ENCODE measurements at regions not wholly inside any gene's neighbourhood (a gene's known extent, or its start where the extent isn't known, plus 50 kb on each side); places are given as distances from the start of the nearest gene placed in this dataset.

DNA sequence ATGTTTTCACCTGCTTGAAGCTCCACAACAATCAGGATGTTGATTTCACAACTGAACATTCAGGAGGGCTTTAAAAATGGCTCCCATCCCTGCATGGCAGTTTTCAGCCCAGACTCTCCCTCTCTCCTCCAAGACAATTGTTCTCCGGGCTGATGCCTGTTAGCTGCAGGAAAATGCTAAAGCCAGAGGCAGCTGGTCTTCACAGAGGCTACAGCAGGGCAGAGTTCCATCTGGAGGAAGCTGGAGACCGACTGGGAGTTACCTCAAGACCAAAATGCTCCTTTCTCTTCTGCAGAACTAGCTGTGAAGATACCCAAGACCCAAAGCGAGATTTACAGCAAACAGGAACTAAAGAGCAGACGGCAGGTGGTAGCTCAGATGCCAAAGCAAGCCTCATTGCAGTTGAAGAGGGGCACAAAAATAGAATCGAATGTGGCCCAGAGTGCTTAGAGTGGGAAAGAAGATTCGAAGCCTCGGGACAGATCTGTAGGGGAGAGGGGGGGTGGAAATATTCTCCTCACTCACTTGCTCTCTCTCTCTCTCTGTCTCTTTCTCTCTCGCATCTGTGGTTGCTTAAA, 423.6 kb downstream of the ZNF521 start:
- Histone ChIP-seq H3K4me3 (ENCODE audit: low read depth in 1 of 3, low read length in 3 of 3) (no peak overlapping the region), H3K36me3 (ENCODE audit: control insufficient read depth in 4 of 4, insufficient read depth in 3 of 4, low read depth in 1 of 4, low read length in 3 of 4) (no peaks in the 10 kb centered on the region), H3K9me3 (ENCODE audit: control insufficient read depth in 4 of 4, low read length in 3 of 4) (no peaks in the 10 kb centered on the region), H3K27me3 (ENCODE audit: control insufficient read depth in 4 of 4, insufficient read depth in 4 of 4, low read length in 3 of 4) (peaks cover 0 to 7% (median 0%) of the 10 kb centered on the region in 4 donors), H3K27ac (ENCODE audit: low read depth in 1 of 2, low read length in 2 of 2) (no peak overlapping the region), H3K4me1 (ENCODE audit: control insufficient read depth in 4 of 4, insufficient read depth in 4 of 4, low read length in 3 of 4) (no peaks in the 10 kb centered on the region), H3K9ac (ENCODE audit: low read depth in 1 of 2, low read length in 2 of 2) (no peak overlapping the region)
- TF ChIP-seq TAF1 (conservative IDR thresholded peaks at IDR 0.05) (no peak), CTCF (IDR thresholded peaks at IDR 0.05; ENCODE audit: low read depth, low read length, missing input control) (no peak), MAX (IDR thresholded peaks at IDR 0.05) (no peak), JUND (IDR thresholded peaks at IDR 0.05) (no peak)
- WGBS, result 63% methylated on average over 8 of the region's 8 CpGs
- no peak for DNase-seq (ENCODE audit: low spot score)

DNA sequence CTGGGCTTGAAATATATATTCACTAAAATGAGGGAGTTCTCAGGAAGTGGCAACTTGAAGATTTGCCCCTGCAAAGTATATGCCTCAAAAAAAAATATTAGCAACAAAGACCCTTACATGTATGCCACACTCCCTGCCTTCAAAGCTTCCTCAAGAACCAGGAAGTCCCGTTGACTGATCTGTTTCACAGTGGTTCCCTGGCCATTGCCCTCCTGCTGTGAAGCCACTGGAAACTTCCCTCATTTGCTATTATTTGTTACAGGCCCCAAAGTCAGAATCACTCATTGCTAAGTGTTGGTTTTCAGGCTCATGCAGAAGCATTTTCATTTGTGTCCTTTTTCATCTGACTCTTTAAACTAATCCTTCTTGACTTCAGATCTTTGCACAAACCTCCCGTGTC, 421.5 kb downstream of the ZNF521 start:
- 63% methylated on average over 2 of the region's 2 CpGs for WGBS

More for the DNA sequence above, 421.5 kb downstream of the ZNF521 start:
- Histone ChIP-seq H3K27ac (ENCODE audit: low read depth in 1 of 2, low read length in 2 of 2) (no peak overlapping the region), H3K4me1 (ENCODE audit: control insufficient read depth in 4 of 4, insufficient read depth in 4 of 4, low read length in 3 of 4) (no peaks in the 10 kb centered on the region), H3K36me3 (ENCODE audit: control insufficient read depth in 4 of 4, insufficient read depth in 3 of 4, low read depth in 1 of 4, low read length in 3 of 4) (no peaks in the 10 kb centered on the region), H3K9ac (ENCODE audit: low read depth in 1 of 2, low read length in 2 of 2) (no peak overlapping the region), H3K27me3 (ENCODE audit: control insufficient read depth in 4 of 4, insufficient read depth in 4 of 4, low read length in 3 of 4) (peaks cover 0 to 7% (median 0%) of the 10 kb centered on the region in 4 donors), H3K4me3 (ENCODE audit: low read depth in 1 of 3, low read length in 3 of 3) (no peak overlapping the region), H3K9me3 (ENCODE audit: control insufficient read depth in 4 of 4, low read length in 3 of 4) (no peaks in the 10 kb centered on the region)
- no peak for DNase-seq (ENCODE audit: low spot score)
- TF ChIP-seq TAF1 (conservative IDR thresholded peaks at IDR 0.05) (no peak), JUND (IDR thresholded peaks at IDR 0.05) (no peak), SP1 (IDR thresholded peaks at IDR 0.05) (no peak), HNF4A (conservative IDR thresholded peaks at IDR 0.05) (no peak), RAD21 (IDR thresholded peaks at IDR 0.05) (no peak), RXRA (IDR thresholded peaks at IDR 0.05) (no peak), HNF4G (IDR thresholded peaks at IDR 0.05) (no peak), FOXA1 (IDR thresholded peaks at IDR 0.05) (no peak), CTCF (IDR thresholded peaks at IDR 0.05; ENCODE audit: low read depth, low read length, missing input control) (no peak), FOXA2 (IDR thresholded peaks at IDR 0.05) (no peak), NR2F2 (IDR thresholded peaks at IDR 0.05) (no peak), MAX (IDR thresholded peaks at IDR 0.05) (no peak), GABPA (IDR thresholded peaks at IDR 0.05 in 1 of 2, conservative IDR thresholded peaks at IDR 0.05 in 1 of 2) (no peak)
- TF ChIP-seq, protein P1, sequence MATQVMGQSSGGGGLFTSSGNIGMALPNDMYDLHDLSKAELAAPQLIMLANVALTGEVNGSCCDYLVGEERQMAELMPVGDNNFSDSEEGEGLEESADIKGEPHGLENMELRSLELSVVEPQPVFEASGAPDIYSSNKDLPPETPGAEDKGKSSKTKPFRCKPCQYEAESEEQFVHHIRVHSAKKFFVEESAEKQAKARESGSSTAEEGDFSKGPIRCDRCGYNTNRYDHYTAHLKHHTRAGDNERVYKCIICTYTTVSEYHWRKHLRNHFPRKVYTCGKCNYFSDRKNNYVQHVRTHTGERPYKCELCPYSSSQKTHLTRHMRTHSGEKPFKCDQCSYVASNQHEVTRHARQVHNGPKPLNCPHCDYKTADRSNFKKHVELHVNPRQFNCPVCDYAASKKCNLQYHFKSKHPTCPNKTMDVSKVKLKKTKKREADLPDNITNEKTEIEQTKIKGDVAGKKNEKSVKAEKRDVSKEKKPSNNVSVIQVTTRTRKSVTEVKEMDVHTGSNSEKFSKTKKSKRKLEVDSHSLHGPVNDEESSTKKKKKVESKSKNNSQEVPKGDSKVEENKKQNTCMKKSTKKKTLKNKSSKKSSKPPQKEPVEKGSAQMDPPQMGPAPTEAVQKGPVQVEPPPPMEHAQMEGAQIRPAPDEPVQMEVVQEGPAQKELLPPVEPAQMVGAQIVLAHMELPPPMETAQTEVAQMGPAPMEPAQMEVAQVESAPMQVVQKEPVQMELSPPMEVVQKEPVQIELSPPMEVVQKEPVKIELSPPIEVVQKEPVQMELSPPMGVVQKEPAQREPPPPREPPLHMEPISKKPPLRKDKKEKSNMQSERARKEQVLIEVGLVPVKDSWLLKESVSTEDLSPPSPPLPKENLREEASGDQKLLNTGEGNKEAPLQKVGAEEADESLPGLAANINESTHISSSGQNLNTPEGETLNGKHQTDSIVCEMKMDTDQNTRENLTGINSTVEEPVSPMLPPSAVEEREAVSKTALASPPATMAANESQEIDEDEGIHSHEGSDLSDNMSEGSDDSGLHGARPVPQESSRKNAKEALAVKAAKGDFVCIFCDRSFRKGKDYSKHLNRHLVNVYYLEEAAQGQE (IDR thresholded peaks at IDR 0.05), result no peak
- TF ChIP-seq, protein P2, sequence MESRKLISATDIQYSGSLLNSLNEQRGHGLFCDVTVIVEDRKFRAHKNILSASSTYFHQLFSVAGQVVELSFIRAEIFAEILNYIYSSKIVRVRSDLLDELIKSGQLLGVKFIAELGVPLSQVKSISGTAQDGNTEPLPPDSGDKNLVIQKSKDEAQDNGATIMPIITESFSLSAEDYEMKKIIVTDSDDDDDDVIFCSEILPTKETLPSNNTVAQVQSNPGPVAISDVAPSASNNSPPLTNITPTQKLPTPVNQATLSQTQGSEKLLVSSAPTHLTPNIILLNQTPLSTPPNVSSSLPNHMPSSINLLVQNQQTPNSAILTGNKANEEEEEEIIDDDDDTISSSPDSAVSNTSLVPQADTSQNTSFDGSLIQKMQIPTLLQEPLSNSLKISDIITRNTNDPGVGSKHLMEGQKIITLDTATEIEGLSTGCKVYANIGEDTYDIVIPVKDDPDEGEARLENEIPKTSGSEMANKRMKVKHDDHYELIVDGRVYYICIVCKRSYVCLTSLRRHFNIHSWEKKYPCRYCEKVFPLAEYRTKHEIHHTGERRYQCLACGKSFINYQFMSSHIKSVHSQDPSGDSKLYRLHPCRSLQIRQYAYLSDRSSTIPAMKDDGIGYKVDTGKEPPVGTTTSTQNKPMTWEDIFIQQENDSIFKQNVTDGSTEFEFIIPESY (IDR thresholded peaks at IDR 0.05), result no peak

Data from liver (tissue), 8 donors.